HCT116 (cell line): ENCODE measurements at regions not wholly inside any gene's neighbourhood (a gene's known extent, or its start where the extent isn't known, plus 50 kb on each side); places are given as distances from the start of the nearest gene placed in this dataset.

Source experiments
- ATAC-seq: fragments of 200-7000 bp; cut with Tn5 transposase; 2 replicates; pipeline ENCODE4 v1.9.1; 2020; ENCODE audit warnings: mild to moderate bottlenecking, moderate library complexity
- BruUV-seq: library from RNA; stranded (reverse); fragments of 400-500 nt; replicated peaks from 2 replicates; lab custom pipeline; 2021; lab: Mats Ljungman, UMichigan
- CTCF ChIA-PET: fragments of 300-600 bp; sonication (Branson Sonifier 250); formaldehyde crosslinking; loops from one replicate; lab custom pipeline; 2021; ENCODE audit warnings: antibody characterized with exemption; lab: Charles Lee
- POLR2A ChIA-PET: fragments of 300-600, 350-600 bp; sonication (Branson Sonifier 250); formaldehyde crosslinking; loops from one replicate; lab custom pipeline; 2021; ENCODE audit warnings: antibody characterized with exemption; lab: Charles Lee
- RAD21 ChIA-PET, 2 experiments: fragments of 300-600 bp; sonication (Branson Sonifier 250); formaldehyde crosslinking; loops; one replicate each; lab custom pipeline; 2023; ENCODE audit warnings: low total read pairs in 2 of 2; ENCODE audit not compliant: uncharacterized antibody in 2 of 2, unreplicated experiment in 2 of 2, low non-redundant PET in 1 of 2; lab: Charles Lee
- DNase-seq: peaks from one replicate; pipeline ENCODE4 v3.0.0-alpha.2; 2010; ENCODE audit warnings: low read depth, low spot score
- H2AFZ ChIP-seq: fragments of 200-600 bp; shearing (Covaris generic), sonication (generic); 2 replicates; pipeline ENCODE4 v1.6.1; 2017; ENCODE audit warnings: low read depth, mixed run types, mixed read lengths, antibody characterized with exemption, low read length; ENCODE audit not compliant: poor library complexity, severe bottlenecking
- H3K27ac ChIP-seq: 2 replicates; pipeline ENCODE4 v1.5.1; 2012; ENCODE audit warnings: low read depth, low read length
- H3K27me3 ChIP-seq: fragments of 200-600 bp; sonication (generic); 2 replicates; pipeline ENCODE4 v1.6.1; 2016; ENCODE audit warnings: mixed run types, low read length, mixed read lengths; ENCODE audit not compliant: insufficient read depth
- H3K36me3 ChIP-seq, 2 experiments: fragments of 200-500 bp in 1 of 2; fragments of 200-600 bp in 1 of 2; sonication (Bioruptor generic) in 1 of 2; sonication (generic) in 1 of 2; 2 replicates each; pipeline versions ENCODE4 v1.5.1 to v1.6.1; 2014 to 2016; ENCODE audit warnings: low read length in 2 of 2, inconsistent platforms in 1 of 2, mixed read lengths in 1 of 2, mixed run types in 1 of 2; ENCODE audit not compliant: insufficient read depth in 2 of 2, control insufficient read depth in 1 of 2
- H3K4me1 ChIP-seq, 2 experiments: fragments of 200-600 bp in 1 of 2; sonication (generic) in 1 of 2; 2 replicates each; pipeline versions ENCODE4 v1.5.1 to v1.6.1; 2012 to 2017; ENCODE audit warnings: low read length in 2 of 2, inconsistent platforms in 1 of 2, mild to moderate bottlenecking in 1 of 2, mixed read lengths in 1 of 2, mixed run types in 1 of 2, moderate library complexity in 1 of 2; ENCODE audit not compliant: insufficient read depth in 2 of 2, control insufficient read depth in 1 of 2
- H3K4me2 ChIP-seq: fragments of 200-600 bp; sonication (generic); 2 replicates; pipeline ENCODE4 v1.6.1; 2017; ENCODE audit warnings: mixed run types, low read length, mixed read lengths
- H3K4me3 ChIP-seq, 2 experiments: fragments of 200-600 bp in 1 of 2; sonication (generic) in 1 of 2; replicated peaks in 1 of 2; 2 replicates each; pipeline ENCODE4 v1.5.1; 2011 to 2016; ENCODE audit warnings: low read length in 2 of 2, control low read depth in 1 of 2, low read depth in 1 of 2, mild to moderate bottlenecking in 1 of 2, mixed read lengths in 1 of 2, mixed run types in 1 of 2
- H3K79me2 ChIP-seq: fragments of 200-600 bp; sonication (generic); 2 replicates; pipeline ENCODE4 v1.6.1; 2017; ENCODE audit warnings: mild to moderate bottlenecking, mixed run types, low read length, moderate library complexity, mixed read lengths; ENCODE audit not compliant: insufficient read depth
- H3K9ac ChIP-seq: fragments of 200-600 bp; sonication (generic); 2 replicates; pipeline ENCODE4 v1.6.1; 2016; ENCODE audit warnings: low read length, mixed read lengths
- H3K9me2 ChIP-seq: fragments of 200-600 bp; sonication (generic), shearing (Covaris generic); 2 replicates; pipeline ENCODE4 v1.6.1; 2017; ENCODE audit warnings: mixed run types, mild to moderate bottlenecking, moderate library complexity; ENCODE audit not compliant: insufficient read depth
- H3K9me3 ChIP-seq, 2 experiments: fragments of 200-500 bp in 1 of 2; fragments of 200-600 bp in 1 of 2; sonication (Bioruptor generic) in 1 of 2; sonication (generic) in 1 of 2; 2 replicates each; pipeline ENCODE4 v1.6.1; 2014 to 2017; ENCODE audit warnings: low read length in 2 of 2, mixed read lengths in 2 of 2, inconsistent platforms in 1 of 2, low read depth in 1 of 2, mild to moderate bottlenecking in 1 of 2, mixed run types in 1 of 2, moderate library complexity in 1 of 2; ENCODE audit not compliant: control insufficient read depth in 1 of 2, insufficient read depth in 1 of 2
- H4K20me1 ChIP-seq: fragments of 200-600 bp; sonication (generic), shearing (Covaris generic); 2 replicates; pipeline ENCODE4 v1.6.1; 2017; ENCODE audit warnings: mixed run types, mild to moderate bottlenecking, moderate library complexity; ENCODE audit not compliant: insufficient read depth
- ATF3 ChIP-seq: IDR thresholded peaks from 2 replicates; pipeline ENCODE4 v1.6.1; 2012
- EGR1 ChIP-seq: IDR thresholded peaks from 2 replicates; pipeline ENCODE4 v1.6.1; 2012; ENCODE audit warnings: low read depth
- ELF1 ChIP-seq: IDR thresholded peaks from 2 replicates; pipeline ENCODE4 v1.6.1; 2012; ENCODE audit warnings: low read depth, borderline replicate concordance
- FOSL1 ChIP-seq: IDR thresholded peaks from 2 replicates; pipeline ENCODE4 v1.6.1; 2012; ENCODE audit warnings: low read depth
- JUND ChIP-seq: IDR thresholded peaks from 2 replicates; pipeline ENCODE4 v1.6.1; 2012
- POLR2A ChIP-seq: IDR thresholded peaks from 2 replicates; pipeline ENCODE4 v1.7.0; 2011; ENCODE audit warnings: borderline replicate concordance; ENCODE audit not compliant: insufficient read depth, insufficient read length; ENCODE audit errors: extremely low read depth
- POLR2AphosphoS5 ChIP-seq: IDR thresholded peaks from 2 replicates; pipeline ENCODE4 v1.6.1; 2011; ENCODE audit warnings: mild to moderate bottlenecking, low read depth, low read length, moderate library complexity
- RAD21 ChIP-seq: IDR thresholded peaks from 2 replicates; pipeline ENCODE4 v1.6.1; 2012; ENCODE audit warnings: low read depth, mild to moderate bottlenecking
- REST ChIP-seq: IDR thresholded peaks from 2 replicates; pipeline ENCODE4 v1.6.1; 2012; ENCODE audit warnings: low read depth
- SP1 ChIP-seq: IDR thresholded peaks from 2 replicates; pipeline ENCODE4 v1.6.1; 2012; ENCODE audit warnings: low read depth
- SRF ChIP-seq: IDR thresholded peaks from 2 replicates; pipeline ENCODE4 v1.6.1; 2012; ENCODE audit warnings: low read depth
- TCF7L2 ChIP-seq: IDR thresholded peaks from 2 replicates; pipeline ENCODE4 v1.7.0; 2011; ENCODE audit warnings: borderline replicate concordance, inconsistent platforms; ENCODE audit not compliant: insufficient read depth, insufficient read length; ENCODE audit errors: extremely low read depth
- YY1 ChIP-seq: IDR thresholded peaks from 2 replicates; pipeline ENCODE4 v1.6.1; 2011; ENCODE audit warnings: low read length, low read depth, moderate library complexity, mild to moderate bottlenecking; ENCODE audit not compliant: insufficient replicate concordance; ENCODE audit errors: extremely low read depth
- ZFX ChIP-seq: fragments of 450-650 bp; IDR thresholded peaks from 2 replicates; pipeline ENCODE4 v1.6.1; 2017
- intact Hi-C: fragments of 100-400 bp; cut with micrococcal nuclease; formaldehyde crosslinking; loops from 2 replicates; pipeline ENCODE4 v1.10.0; 2022

- no peak for ATAC-seq
- RAD21 ChIA-PET: no interaction called here
- Histone ChIP-seq H3K9ac (no peak overlapping the region), H3K79me2 (no peaks in the 10 kb centered on the region), H3K27me3 (no peaks in the 10 kb centered on the region), H3K36me3 (no peaks in the 10 kb centered on the region), H3K4me2 (no peak overlapping the region), H3K9me3 (peaks cover 7 to 32% of the 10 kb centered on the region in 2 experiments; a peak in 2 of 4 replicates), H3K27ac (no peak overlapping the region), H3K4me1 (no peaks in the 10 kb centered on the region), H2AFZ (no peak overlapping the region), H3K9me2 (no peaks in the 10 kb centered on the region), H3K4me3 (no peak overlapping the region), H4K20me1 (no peaks in the 10 kb centered on the region)
- no peak for DNase-seq
- CTCF ChIA-PET: no interaction called here
- POLR2A ChIA-PET: no interaction called here
- BruUV-seq: no TSS peak
- intact Hi-C loops: no loop called here
- no peak for TF ChIP-seq FOSL1
- TF ChIP-seq EGR1: no peak
- TF ChIP-seq POLR2AphosphoS5: no peak
- TF ChIP-seq RAD21: no peak
- TF ChIP-seq POLR2A: no peak
- no peak for TF ChIP-seq SRF
- TF ChIP-seq SP1: no peak
- no peak for TF ChIP-seq ZFX
- no peak for TF ChIP-seq JUND
- TF ChIP-seq ELF1: no peak
- no peak for TF ChIP-seq YY1
- TF ChIP-seq REST: no peak
- no peak for TF ChIP-seq TCF7L2
- no peak for TF ChIP-seq ATF3
These were observed 453.7 kb downstream of the LRRC70 start for GRCh38 chr5:63032343-63032742.
